Panc1 (cell line): ENCODE measurements at regions not wholly inside any gene's neighbourhood (a gene's known extent, or its start where the extent isn't known, plus 50 kb on each side); places are given as distances from the start of the nearest gene placed in this dataset.

Experiments used
- ATAC-seq: fragments of 200-7000 bp; cut with Tn5 transposase; 2 replicates; pipeline ENCODE4 v1.9.1; 2020; ENCODE audit warnings: mild to moderate bottlenecking, moderate library complexity
- BruUV-seq: library from RNA; stranded (reverse); fragments of 400-500 nt; replicated peaks from 2 replicates; lab custom pipeline; 2021; lab: Mats Ljungman, UMichigan
- CTCF ChIA-PET: fragments of 300-600 bp; sonication (Branson Sonifier 250); formaldehyde crosslinking; loops from one replicate; lab custom pipeline; 2022; ENCODE audit warnings: antibody characterized with exemption; lab: Charles Lee
- POLR2A ChIA-PET: fragments of 300-600 bp; sonication (Branson Sonifier 250); formaldehyde crosslinking; loops from one replicate; lab custom pipeline; 2022; ENCODE audit warnings: antibody characterized with exemption; lab: Charles Lee
- DNase-seq: peaks from one replicate; pipeline ENCODE4 v3.0.0-alpha.2; 2010; ENCODE audit warnings: low read depth, low spot score
- H3K27ac ChIP-seq: 2 replicates; pipeline ENCODE4 v1.5.1; 2011; ENCODE audit warnings: mild to moderate bottlenecking, low read length, inconsistent platforms
- H3K27me3 ChIP-seq: fragments of 200-500 bp; sonication (Bioruptor generic); 2 replicates; pipeline ENCODE4 v1.6.0; 2014; ENCODE audit warnings: low read length, inconsistent platforms; ENCODE audit not compliant: control insufficient read depth, insufficient read depth
- H3K36me3 ChIP-seq: fragments of 200-500 bp; sonication (Bioruptor generic); 2 replicates; pipeline ENCODE4 v1.5.1; 2014; ENCODE audit warnings: inconsistent platforms, mild to moderate bottlenecking, low read length, moderate library complexity; ENCODE audit not compliant: control insufficient read depth, insufficient read depth
- H3K4me1 ChIP-seq: 2 replicates; pipeline ENCODE4 v1.5.1; 2011; ENCODE audit warnings: inconsistent platforms, mild to moderate bottlenecking, low read length, moderate library complexity; ENCODE audit not compliant: control insufficient read depth, insufficient read depth
- H3K4me3 ChIP-seq, 2 experiments: 2 replicates each; pipeline ENCODE4 v1.5.1; 2011 to 2012; ENCODE audit warnings: low read depth in 2 of 2, low read length in 2 of 2, mild to moderate bottlenecking in 2 of 2, inconsistent platforms in 1 of 2, moderate library complexity in 1 of 2
- H3K9me3 ChIP-seq: fragments of 200-500 bp; sonication (Bioruptor generic); 2 replicates; pipeline ENCODE4 v1.5.1; 2014; ENCODE audit warnings: low read depth, mild to moderate bottlenecking, inconsistent platforms, low read length, moderate library complexity; ENCODE audit not compliant: control insufficient read depth, insufficient read depth
- POLR2AphosphoS5 ChIP-seq: IDR thresholded peaks from 2 replicates; pipeline ENCODE4 v1.6.1; 2012; ENCODE audit warnings: mild to moderate bottlenecking, low read depth, low read length, moderate library complexity
- SIN3A ChIP-seq: IDR thresholded peaks from 2 replicates; pipeline ENCODE4 v1.6.1; 2012; ENCODE audit warnings: low read depth, mild to moderate bottlenecking, low read length, moderate library complexity, borderline replicate concordance; ENCODE audit not compliant: insufficient read depth
- TCF7L2 ChIP-seq: IDR thresholded peaks from 2 replicates; pipeline ENCODE4 v1.6.1; 2011; ENCODE audit warnings: mild to moderate bottlenecking, low read depth, low read length, inconsistent platforms
- in situ Hi-C: cut with HindIII; loops from 2 replicates; pipeline ENCODE4 v1.10.0; 2016; ENCODE audit warnings: low sequenced_read_pairs, low pct_unique_long_range_greater_than_20kb
- intact Hi-C: fragments of 100-400 bp; cut with micrococcal nuclease; formaldehyde crosslinking; loops from one replicate; pipeline ENCODE4 v1.10.0; 2022; ENCODE audit not compliant: unreplicated experiment
- TF ChIP-seq, protein P1 (sequence below), 2 experiments: IDR thresholded peaks; 2 replicates each; pipeline ENCODE4 v1.6.1; 2011 to 2012; ENCODE audit warnings: low read depth in 2 of 2, control low read depth in 1 of 2, low read length in 1 of 2, mild to moderate bottlenecking in 1 of 2, moderate library complexity in 1 of 2; ENCODE audit not compliant: insufficient read depth in 1 of 2
- TF ChIP-seq, protein P2 (sequence below): fragments of 450-650 bp; IDR thresholded peaks from 2 replicates; pipeline ENCODE4 v1.5.1; 2017; ENCODE audit warnings: mild to moderate bottlenecking

DNA sequence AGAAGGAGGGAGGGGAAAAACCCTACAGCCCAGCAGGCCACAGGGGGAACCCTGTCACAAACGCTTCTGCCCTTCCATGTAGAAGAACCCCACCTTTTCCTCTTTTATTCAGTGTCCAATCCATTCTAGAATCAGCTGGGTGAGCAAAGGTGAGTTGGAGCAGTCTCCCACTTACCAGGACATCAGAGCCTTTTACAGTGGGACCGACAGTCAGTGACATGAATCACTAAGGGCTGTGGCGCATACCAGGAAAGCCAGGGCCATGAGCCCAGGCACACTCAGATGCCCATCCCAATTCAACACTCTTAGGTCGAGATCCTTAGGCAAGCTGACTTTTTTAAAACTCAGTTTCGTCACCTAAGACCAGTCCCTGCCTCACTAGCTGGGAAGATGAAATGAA, 146.1 kb downstream of the AQP9 start:
- TF ChIP-seq, protein P1, sequence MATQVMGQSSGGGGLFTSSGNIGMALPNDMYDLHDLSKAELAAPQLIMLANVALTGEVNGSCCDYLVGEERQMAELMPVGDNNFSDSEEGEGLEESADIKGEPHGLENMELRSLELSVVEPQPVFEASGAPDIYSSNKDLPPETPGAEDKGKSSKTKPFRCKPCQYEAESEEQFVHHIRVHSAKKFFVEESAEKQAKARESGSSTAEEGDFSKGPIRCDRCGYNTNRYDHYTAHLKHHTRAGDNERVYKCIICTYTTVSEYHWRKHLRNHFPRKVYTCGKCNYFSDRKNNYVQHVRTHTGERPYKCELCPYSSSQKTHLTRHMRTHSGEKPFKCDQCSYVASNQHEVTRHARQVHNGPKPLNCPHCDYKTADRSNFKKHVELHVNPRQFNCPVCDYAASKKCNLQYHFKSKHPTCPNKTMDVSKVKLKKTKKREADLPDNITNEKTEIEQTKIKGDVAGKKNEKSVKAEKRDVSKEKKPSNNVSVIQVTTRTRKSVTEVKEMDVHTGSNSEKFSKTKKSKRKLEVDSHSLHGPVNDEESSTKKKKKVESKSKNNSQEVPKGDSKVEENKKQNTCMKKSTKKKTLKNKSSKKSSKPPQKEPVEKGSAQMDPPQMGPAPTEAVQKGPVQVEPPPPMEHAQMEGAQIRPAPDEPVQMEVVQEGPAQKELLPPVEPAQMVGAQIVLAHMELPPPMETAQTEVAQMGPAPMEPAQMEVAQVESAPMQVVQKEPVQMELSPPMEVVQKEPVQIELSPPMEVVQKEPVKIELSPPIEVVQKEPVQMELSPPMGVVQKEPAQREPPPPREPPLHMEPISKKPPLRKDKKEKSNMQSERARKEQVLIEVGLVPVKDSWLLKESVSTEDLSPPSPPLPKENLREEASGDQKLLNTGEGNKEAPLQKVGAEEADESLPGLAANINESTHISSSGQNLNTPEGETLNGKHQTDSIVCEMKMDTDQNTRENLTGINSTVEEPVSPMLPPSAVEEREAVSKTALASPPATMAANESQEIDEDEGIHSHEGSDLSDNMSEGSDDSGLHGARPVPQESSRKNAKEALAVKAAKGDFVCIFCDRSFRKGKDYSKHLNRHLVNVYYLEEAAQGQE (IDR thresholded peaks at IDR 0.05; ENCODE audit: insufficient read depth in 1 of 2, low read depth in 2 of 2, low read length in 1 of 2), result no peak
- TF ChIP-seq TCF7L2 (no peak), POLR2AphosphoS5 (no peak), SIN3A (no peak)
- TF ChIP-seq, protein P2, sequence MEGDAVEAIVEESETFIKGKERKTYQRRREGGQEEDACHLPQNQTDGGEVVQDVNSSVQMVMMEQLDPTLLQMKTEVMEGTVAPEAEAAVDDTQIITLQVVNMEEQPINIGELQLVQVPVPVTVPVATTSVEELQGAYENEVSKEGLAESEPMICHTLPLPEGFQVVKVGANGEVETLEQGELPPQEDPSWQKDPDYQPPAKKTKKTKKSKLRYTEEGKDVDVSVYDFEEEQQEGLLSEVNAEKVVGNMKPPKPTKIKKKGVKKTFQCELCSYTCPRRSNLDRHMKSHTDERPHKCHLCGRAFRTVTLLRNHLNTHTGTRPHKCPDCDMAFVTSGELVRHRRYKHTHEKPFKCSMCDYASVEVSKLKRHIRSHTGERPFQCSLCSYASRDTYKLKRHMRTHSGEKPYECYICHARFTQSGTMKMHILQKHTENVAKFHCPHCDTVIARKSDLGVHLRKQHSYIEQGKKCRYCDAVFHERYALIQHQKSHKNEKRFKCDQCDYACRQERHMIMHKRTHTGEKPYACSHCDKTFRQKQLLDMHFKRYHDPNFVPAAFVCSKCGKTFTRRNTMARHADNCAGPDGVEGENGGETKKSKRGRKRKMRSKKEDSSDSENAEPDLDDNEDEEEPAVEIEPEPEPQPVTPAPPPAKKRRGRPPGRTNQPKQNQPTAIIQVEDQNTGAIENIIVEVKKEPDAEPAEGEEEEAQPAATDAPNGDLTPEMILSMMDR, result no peak
- Histone ChIP-seq H3K27me3 (peaks cover 4% of the 10 kb centered on the region; the same call in 1 of the 2 replicates), H3K27ac (no peak overlapping the region), H3K36me3 (no peaks in the 10 kb centered on the region), H3K4me3 (no peak overlapping the region), H3K9me3 (no peaks in the 10 kb centered on the region), H3K4me1 (no peaks in the 10 kb centered on the region)
- ATAC-seq, result no peak
- DNase-seq, result no peak
- CTCF ChIA-PET, result no interaction called here
- no TSS peak for BruUV-seq
- POLR2A ChIA-PET, result no interaction called here
- intact Hi-C loops (no loop called here), in situ Hi-C loops (no loop called here)

DNA sequence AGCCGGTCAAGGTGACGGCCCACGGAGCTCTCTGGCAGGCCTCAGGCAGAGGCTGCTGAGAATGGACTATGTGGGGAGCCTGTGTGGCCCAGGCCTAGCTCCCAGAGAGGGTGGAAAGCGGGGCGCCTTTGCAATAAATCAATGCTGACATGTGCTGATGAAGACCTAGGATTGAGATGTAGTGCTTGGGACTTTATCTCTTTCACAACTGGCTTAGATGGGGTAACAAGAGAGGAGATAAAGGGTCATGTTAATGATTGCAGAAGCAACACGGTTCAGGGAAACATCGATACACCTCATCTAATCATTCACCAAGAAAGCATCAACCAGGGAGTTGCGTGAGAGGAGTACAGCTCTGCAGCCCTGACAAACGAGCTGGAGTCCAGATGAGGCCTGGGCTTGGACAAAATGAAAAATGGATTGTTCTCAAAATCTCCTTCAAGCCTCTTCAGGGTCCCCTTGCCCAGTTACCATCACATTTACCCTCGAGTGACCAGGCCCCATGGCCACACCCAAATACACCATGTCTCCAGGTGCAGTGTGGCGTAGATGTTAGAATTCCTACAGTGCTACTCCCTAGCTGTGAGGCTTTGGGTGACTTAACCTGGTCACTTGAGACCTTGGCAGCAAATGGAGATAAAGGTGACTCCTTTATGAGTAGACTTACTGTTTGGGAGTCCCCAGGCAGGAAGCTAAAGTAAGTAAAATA, 146.4 kb upstream of the LIPC start:
- Histone ChIP-seq H3K27ac (no peak overlapping the region), H3K27me3 (peaks cover 4% of the 10 kb centered on the region; the same call in 1 of the 2 replicates), H3K9me3 (no peaks in the 10 kb centered on the region), H3K4me1 (no peaks in the 10 kb centered on the region), H3K4me3 (no peak overlapping the region), H3K36me3 (no peaks in the 10 kb centered on the region)
- DNase-seq (no peak), ATAC-seq (no peak)
- intact Hi-C loops (no loop called here), in situ Hi-C loops (no loop called here)
- BruUV-seq, result no TSS peak
- POLR2A ChIA-PET, result no interaction called here
- CTCF ChIA-PET, result no interaction called here
- TF ChIP-seq, protein P1 (IDR thresholded peaks at IDR 0.05; ENCODE audit: insufficient read depth in 1 of 2, low read depth in 2 of 2, low read length in 1 of 2), result no peak
- TF ChIP-seq SIN3A (no peak), TCF7L2 (no peak), POLR2AphosphoS5 (no peak)
- TF ChIP-seq, protein P2, result no peak
